GM23338 (cell line): ENCODE measurements at regions not wholly inside any gene's neighbourhood (a gene's known extent, or its start where the extent isn't known, plus 50 kb on each side); places are given as distances from the start of the nearest gene placed in this dataset.

Experiments
- ATAC-seq: fragments of 200-7000 bp; cut with Tn5 transposase; 3 replicates; pipeline ENCODE4 v1.9.1; 2020
- DNase-seq: peaks from one replicate; pipeline ENCODE4 v3.0.0-alpha.2; 2015; ENCODE audit warnings: low spot score
- H2AFZ ChIP-seq: fragments of 200-600 bp; sonication (generic); 2 replicates; pipeline ENCODE4 v1.8.0; 2016; ENCODE audit warnings: antibody characterized with exemption, mild to moderate bottlenecking, moderate library complexity
- H3F3A ChIP-seq: fragments of 200-600 bp; sonication (generic); replicated peaks from 2 replicates; pipeline ENCODE4 v1.8.0; 2017; ENCODE audit warnings: antibody characterized with exemption, mixed run types, low read depth
- H3K27ac ChIP-seq: fragments of 200-600 bp; sonication (generic); 2 replicates; pipeline ENCODE4 v1.6.1; 2016; ENCODE audit warnings: low read depth
- H3K27me3 ChIP-seq: fragments of 200-600 bp; sonication (generic); 2 replicates; pipeline ENCODE4 v1.8.0; 2016; ENCODE audit warnings: mild to moderate bottlenecking, mixed run types, moderate library complexity; ENCODE audit not compliant: insufficient read depth
- H3K36me3 ChIP-seq: fragments of 200-600 bp; sonication (generic); 2 replicates; pipeline ENCODE4 v1.8.0; 2016; ENCODE audit warnings: mild to moderate bottlenecking; ENCODE audit not compliant: insufficient read depth
- H3K4me1 ChIP-seq: fragments of 200-600 bp; sonication (generic); 2 replicates; pipeline ENCODE4 v1.8.0; 2016; ENCODE audit warnings: mild to moderate bottlenecking, moderate library complexity; ENCODE audit not compliant: insufficient read depth
- H3K4me2 ChIP-seq: fragments of 200-600 bp; sonication (generic); 2 replicates; pipeline ENCODE4 v1.7.1; 2017; ENCODE audit warnings: mixed run types
- H3K4me3 ChIP-seq: fragments of 200-600 bp; sonication (generic); 2 replicates; pipeline ENCODE4 v1.6.1; 2016; ENCODE audit warnings: mixed run types
- H3K79me2 ChIP-seq: fragments of 200-600 bp; sonication (generic); replicated peaks from 2 replicates; pipeline ENCODE4 v1.8.0; 2017; ENCODE audit warnings: mild to moderate bottlenecking; ENCODE audit not compliant: insufficient read depth
- H3K9me2 ChIP-seq: fragments of 200-600 bp; sonication (generic); 2 replicates; pipeline ENCODE4 v1.8.0; 2017; ENCODE audit not compliant: insufficient read depth
- H4K20me1 ChIP-seq: fragments of 200-600 bp; sonication (generic); replicated peaks from 2 replicates; pipeline ENCODE4 v1.8.0; 2017; ENCODE audit warnings: mild to moderate bottlenecking; ENCODE audit not compliant: insufficient read depth
- H3K27ac Mint-ChIP-seq: 2 replicates; pipeline ENCODE4 v1.8.0; 2020; ENCODE audit warnings: inconsistent platforms, mild to moderate bottlenecking, moderate library complexity, mixed read lengths
- H3K27me3 Mint-ChIP-seq: 3 replicates; pipeline ENCODE4 v1.8.0; 2022; ENCODE audit warnings: low read depth, mild to moderate bottlenecking, moderate library complexity, mixed read lengths, inconsistent platforms; ENCODE audit not compliant: insufficient read depth, poor library complexity
- H3K36me3 Mint-ChIP-seq: 3 replicates; pipeline ENCODE4 v1.8.0; 2021; ENCODE audit warnings: low read depth, mild to moderate bottlenecking, inconsistent platforms, moderate library complexity, mixed read lengths
- H3K4me1 Mint-ChIP-seq: 3 replicates; pipeline ENCODE4 v1.8.0; 2020; ENCODE audit warnings: mild to moderate bottlenecking, inconsistent platforms, mixed read lengths
- H3K4me3 Mint-ChIP-seq: 3 replicates; pipeline ENCODE4 v1.8.0; 2021; ENCODE audit warnings: moderate library complexity, mild to moderate bottlenecking, inconsistent platforms, mixed read lengths
- H3K9me3 Mint-ChIP-seq: 3 replicates; pipeline ENCODE4 v1.8.0; 2020; ENCODE audit warnings: moderate library complexity, mild to moderate bottlenecking, inconsistent platforms, mixed read lengths
- CREB1 ChIP-seq: fragments of 250-450 bp; sonication (Bioruptor Pico); IDR thresholded peaks from 2 replicates; pipeline ENCODE4 v1.5.0; 2020; ENCODE audit warnings: low read depth, mild to moderate bottlenecking, moderate library complexity
- CTCF ChIP-seq, 2 experiments: fragments of 200-600 bp in 1 of 2; sonication (generic) in 1 of 2; conservative IDR thresholded peaks; 2 replicates each; pipeline versions ENCODE4 v1.5.1 to v1.6.1; 2016 to 2017; ENCODE audit warnings: antibody characterized with exemption in 2 of 2, low read depth in 2 of 2, mild to moderate bottlenecking in 2 of 2, moderate library complexity in 1 of 2
- ETS1 ChIP-seq: IDR thresholded peaks from 2 replicates; pipeline ENCODE4 v1.6.1; 2016; ENCODE audit warnings: antibody characterized with exemption
- NANOG ChIP-seq: IDR thresholded peaks from 2 replicates; pipeline ENCODE4 v1.6.1; 2016; ENCODE audit warnings: antibody characterized with exemption, borderline replicate concordance
- STAT1 ChIP-seq: IDR thresholded peaks from one replicate; pipeline ENCODE4 v1.6.1; 2016; ENCODE audit warnings: antibody characterized with exemption; ENCODE audit not compliant: unreplicated experiment
- ZNF462 ChIP-seq: fragments of 250-450 bp; sonication (Bioruptor Pico); IDR thresholded peaks from 2 replicates; pipeline ENCODE4 v1.5.0; 2020; ENCODE audit warnings: mild to moderate bottlenecking, moderate library complexity

GRCh38 chrX:127726227-127726626 is 326.0 kb downstream of the ACTRT1 start (continued):
- TF ChIP-seq ZNF462, result no peak

DNA sequence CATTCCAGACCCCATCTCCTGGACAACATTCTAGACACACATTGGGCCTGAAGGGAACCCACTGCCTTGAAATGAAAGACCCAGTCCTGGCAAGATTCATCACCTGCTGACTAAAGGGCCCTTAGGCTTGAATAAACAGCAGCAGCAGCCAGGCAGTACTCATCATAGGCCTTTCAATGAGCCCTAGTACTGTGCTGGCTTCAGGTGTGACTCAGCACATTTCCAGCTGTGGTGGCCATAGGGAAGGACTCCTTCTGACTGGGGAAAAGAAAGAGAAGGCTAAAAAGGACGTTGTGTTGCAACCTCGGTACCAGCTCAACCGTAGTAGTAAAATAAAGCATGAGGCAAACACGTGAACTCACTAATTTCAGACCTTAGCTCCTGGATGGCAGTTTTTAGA is 344.0 kb downstream of the ACTRT1 start:
- Histone ChIP-seq H4K20me1 (no peaks in the 10 kb centered on the region), H3K27me3 (no peaks in the 10 kb centered on the region), H3K27ac (no peak overlapping the region), H3F3A (no peaks in the 10 kb centered on the region), H3K4me3 (no peak overlapping the region), H3K79me2 (no peaks in the 10 kb centered on the region), H3K36me3 (no peaks in the 10 kb centered on the region), H3K9me2 (no peaks in the 10 kb centered on the region), H3K4me2 (no peak overlapping the region), H3K4me1 (no peaks in the 10 kb centered on the region), H2AFZ (no peak overlapping the region)
- DNase-seq (no peak), ATAC-seq (no peak)
- Mint-ChIP-seq H3K27me3 (no peaks in the 10 kb centered on the region), H3K27ac (no peak overlapping the region), H3K36me3 (no peaks in the 10 kb centered on the region; the same call in 2 of the 3 replicates), H3K4me1 (no peaks in the 10 kb centered on the region), H3K4me3 (no peak overlapping the region), H3K9me3 (no peaks in the 10 kb centered on the region)
- TF ChIP-seq CTCF (conservative IDR thresholded peaks at IDR 0.05; ENCODE audit: low read depth in 2 of 2) (no peak), CREB1 (CRISPR knock-in tag) (no peak), NANOG (no peak), ETS1 (no peak), ZNF462 (no peak), STAT1 (no peak)
